HG02884 (cell line): ENCODE measurements at regions not wholly inside any gene's neighbourhood (a gene's known extent, or its start where the extent isn't known, plus 50 kb on each side); places are given as distances from the start of the nearest gene placed in this dataset.

Experiments used
- ATAC-seq: cut with Tn5 transposase; IDR thresholded peaks from one replicate; pipeline ENCODE4 v1.9.1; 2021; ENCODE audit warnings: mild to moderate bottlenecking, moderate library complexity; ENCODE audit not compliant: unreplicated experiment

GRCh38 chr3:72380711-72381493 is 467.3 kb downstream of the SHQ1 start:
- ATAC-seq: no peak

- ATAC-seq: no peak
Measured at GRCh38 chr3:72380193-72380592, 468.1 kb downstream of the SHQ1 start.

GRCh38 chr3:72379500-72380187 is 468.6 kb downstream of the SHQ1 start:
- ATAC-seq: no peak

- ATAC-seq: no peak
Measured at GRCh38 chr3:72378287-72378686, 470.0 kb downstream of the SHQ1 start.

GRCh38 chr3:72376956-72377710 is 471.1 kb downstream of the SHQ1 start:
- no peak for ATAC-seq

- peak; percentile 81 for ATAC-seq
Measured at GRCh38 chr3:72375237-72376076, 472.8 kb downstream of the SHQ1 start.

GRCh38 chr3:72373139-72373538 is 475.1 kb downstream of the SHQ1 start:
- ATAC-seq: no peak

- no peak for ATAC-seq
Measured at GRCh38 chr3:72372161-72372560, 476.1 kb downstream of the SHQ1 start.

GRCh38 chr3:72371431-72371830 is 476.8 kb downstream of the SHQ1 start:
- no peak for ATAC-seq

- ATAC-seq: no peak
Measured at GRCh38 chr3:72370947-72371346, 477.3 kb downstream of the SHQ1 start.

GRCh38 chr3:72369681-72370080 is 478.6 kb downstream of the SHQ1 start:
- ATAC-seq: no peak

GRCh38 chr3:72368331-72368975 is 479.8 kb downstream of the SHQ1 start:
- ATAC-seq: no peak

- no peak for ATAC-seq
Measured at GRCh38 chr3:72361990-72362389, 486.3 kb downstream of the SHQ1 start.

GRCh38 chr3:72359743-72360142 is 488.5 kb downstream of the SHQ1 start:
- no peak for ATAC-seq

GRCh38 chr3:72355168-72355567 is 493.1 kb downstream of the SHQ1 start:
- no peak for ATAC-seq

- ATAC-seq: no peak
Measured at GRCh38 chr3:72354486-72354885, 493.8 kb downstream of the SHQ1 start.

- ATAC-seq: no peak
Measured at GRCh38 chr3:72353236-72354128, 494.8 kb downstream of the SHQ1 start.

GRCh38 chr3:72352176-72352575 is 496.1 kb downstream of the SHQ1 start:
- ATAC-seq: no peak

GRCh38 chr3:72351536-72351935 is 496.7 kb downstream of the SHQ1 start:
- ATAC-seq: no peak
